Right lobe of liver (tissue), 6 donors: ENCODE measurements at regions not wholly inside any gene's neighbourhood (a gene's known extent, or its start where the extent isn't known, plus 50 kb on each side); places are given as distances from the start of the nearest gene placed in this dataset.

ENCODE experiments used
- ATAC-seq, 4 donors: fragments of 200-7000 bp; cut with Tn5 transposase; one replicate each; pipeline ENCODE4 v1.9.1; 2020; ENCODE audit warnings: mild to moderate bottlenecking in 4 of 4, moderate library complexity in 4 of 4
- DNase-seq, 3 donors: peaks; one replicate each; pipeline ENCODE4 v3.0.0-alpha.2; 2020
- H3K27ac ChIP-seq, 3 donors: fragments of 200-600 bp; one replicate each; pipeline ENCODE4 v1.8.0; 2022
- H3K27me3 ChIP-seq, 2 donors: fragments of 200-600 bp; one replicate each; pipeline ENCODE4 v1.8.0; 2022
- H3K36me3 ChIP-seq, 4 donors: fragments of 200-600 bp; sonication (generic) in 1 of 4; one replicate each; pipeline versions ENCODE4 v1.5.1 to v1.8.0; 2017 to 2022; ENCODE audit warnings: control low read depth in 1 of 4
- H3K4me1 ChIP-seq, 4 donors: fragments of 200-600 bp; sonication (generic) in 1 of 4; one replicate each; pipeline versions ENCODE4 v1.5.1 to v1.8.0; 2017 to 2022; ENCODE audit warnings: control low read depth in 1 of 4
- H3K4me3 ChIP-seq, 3 donors: fragments of 200-600 bp; one replicate each; pipeline ENCODE4 v1.8.0; 2022
- H3K9me3 ChIP-seq, 4 donors: fragments of 200-600 bp; sonication (generic) in 1 of 4; one replicate each; pipeline versions ENCODE4 v1.5.1 to v1.8.0; 2017 to 2022; ENCODE audit warnings: control low read depth in 1 of 4
- POLR2A ChIP-seq: fragments of 450-650 bp; IDR thresholded peaks from one replicate; pipeline ENCODE4 v1.6.1; 2017; ENCODE audit warnings: antibody characterized with exemption, mild to moderate bottlenecking
- WGBS: methylation state at CpG from one replicate; pipeline ENCODE4 v1.1.6; 2018; ENCODE audit warnings: low coverage, low lambda C conversion rate; ENCODE audit not compliant: insufficient coverage; ENCODE audit errors: missing lambda C conversion rate; 5-methylcytosine and 5-hydroxymethylcytosine counted together
- intact Hi-C, 2 donors: fragments of 100-400 bp; cut with DNase I; formaldehyde crosslinking; loops; one replicate each; pipeline versions ENCODE4 v1.11.2 to v1.14.1; 2022
- TF ChIP-seq, protein P1 (sequence below), 4 donors: fragments of 200-600 bp in 3 of 4; fragments of 450-650 bp in 1 of 4; IDR thresholded peaks; one replicate each; pipeline versions ENCODE4 v1.5.1 to v1.8.0; 2016 to 2022; ENCODE audit warnings: antibody characterized with exemption in 4 of 4, mild to moderate bottlenecking in 2 of 4
- donor health status: DM: no; HTN: yes; CAD: no.
- donor health status: DM: no; HTN: no; CAD: no.
- donor health status: DM: no; HTN: no; CAD: no.
- donor health status: DM: no; HTN: yes; CAD: no.
- donor health status: DM: no; HTN: yes; CAD: no.

GRCh38 chr13:83498045-83498444, 384.2 kb downstream of the SLITRK1 start:
- intact Hi-C loops: no loop called here

DNA sequence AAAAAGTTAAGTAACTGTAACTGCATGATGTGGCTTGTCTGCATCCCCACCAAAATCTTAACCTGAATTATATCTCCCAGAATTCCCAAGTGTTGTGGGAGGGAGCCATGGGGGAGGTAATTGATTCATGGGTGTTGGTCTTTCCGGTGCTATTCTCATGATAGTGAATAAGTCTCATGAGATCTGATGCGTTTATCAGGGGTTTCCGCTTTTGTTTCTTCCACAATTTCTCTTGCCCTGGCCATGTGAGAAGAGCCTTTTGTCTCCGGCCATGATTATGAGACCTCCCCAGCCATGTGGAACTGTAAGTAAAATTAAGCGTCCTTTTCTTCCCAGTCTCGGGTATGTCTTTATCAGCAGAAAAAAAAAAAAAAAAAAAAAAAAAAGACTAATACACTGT, 385.8 kb downstream of the SLITRK1 start:
- Histone ChIP-seq H3K27me3 (no peaks in the 10 kb centered on the region), H3K9me3 (no peaks in the 10 kb centered on the region), H3K4me3 (no peak overlapping the region), H3K27ac (no peak overlapping the region), H3K36me3 (no peaks in the 10 kb centered on the region), H3K4me1 (no peaks in the 10 kb centered on the region)
- ATAC-seq: no peak
- WGBS: 60% methylated on average over 6 of the region's 6 CpGs
- intact Hi-C loops: no loop called here
- TF ChIP-seq, protein P1, sequence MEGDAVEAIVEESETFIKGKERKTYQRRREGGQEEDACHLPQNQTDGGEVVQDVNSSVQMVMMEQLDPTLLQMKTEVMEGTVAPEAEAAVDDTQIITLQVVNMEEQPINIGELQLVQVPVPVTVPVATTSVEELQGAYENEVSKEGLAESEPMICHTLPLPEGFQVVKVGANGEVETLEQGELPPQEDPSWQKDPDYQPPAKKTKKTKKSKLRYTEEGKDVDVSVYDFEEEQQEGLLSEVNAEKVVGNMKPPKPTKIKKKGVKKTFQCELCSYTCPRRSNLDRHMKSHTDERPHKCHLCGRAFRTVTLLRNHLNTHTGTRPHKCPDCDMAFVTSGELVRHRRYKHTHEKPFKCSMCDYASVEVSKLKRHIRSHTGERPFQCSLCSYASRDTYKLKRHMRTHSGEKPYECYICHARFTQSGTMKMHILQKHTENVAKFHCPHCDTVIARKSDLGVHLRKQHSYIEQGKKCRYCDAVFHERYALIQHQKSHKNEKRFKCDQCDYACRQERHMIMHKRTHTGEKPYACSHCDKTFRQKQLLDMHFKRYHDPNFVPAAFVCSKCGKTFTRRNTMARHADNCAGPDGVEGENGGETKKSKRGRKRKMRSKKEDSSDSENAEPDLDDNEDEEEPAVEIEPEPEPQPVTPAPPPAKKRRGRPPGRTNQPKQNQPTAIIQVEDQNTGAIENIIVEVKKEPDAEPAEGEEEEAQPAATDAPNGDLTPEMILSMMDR (IDR thresholded peaks at IDR 0.05): no peak
- TF ChIP-seq POLR2A: no peak
- no peak for DNase-seq

More at GRCh38 chr13:83498045-83498444, 384.2 kb downstream of the SLITRK1 start:
- no peak for ATAC-seq
- H3K4me3 ChIP-seq: no peak overlapping the region
- DNase-seq: no peak
- H3K9me3 ChIP-seq: no peaks in the 10 kb centered on the region
- no peak for TF ChIP-seq POLR2A
- TF ChIP-seq, protein P1 (IDR thresholded peaks at IDR 0.05): no peak
- no peaks in the 10 kb centered on the region for H3K27me3 ChIP-seq
- no peaks in the 10 kb centered on the region for H3K4me1 ChIP-seq
- no peak overlapping the region for H3K27ac ChIP-seq
- H3K36me3 ChIP-seq: no peaks in the 10 kb centered on the region

DNA sequence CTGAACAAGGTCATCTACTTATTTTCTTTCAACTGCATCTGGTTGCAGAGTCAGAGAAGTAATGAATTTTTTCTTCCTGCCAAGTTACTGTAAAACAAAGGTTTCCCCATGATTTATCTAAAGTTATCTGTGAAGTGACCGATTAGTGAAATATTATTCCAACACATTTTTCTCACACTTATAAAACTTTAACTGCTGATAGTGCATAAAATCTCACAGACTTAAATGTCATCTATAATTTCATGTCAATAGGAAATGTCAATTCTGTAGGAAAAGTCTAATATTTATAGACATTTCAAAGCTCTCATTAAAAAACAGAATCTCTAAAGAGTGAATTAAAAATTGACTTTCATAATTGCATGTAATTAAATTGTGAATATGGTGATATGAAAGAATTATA, 397.2 kb downstream of the SLITRK1 start:
- 50% methylated on average over 1 of the region's 1 CpG for WGBS
- Histone ChIP-seq H3K4me3 (no peak overlapping the region), H3K27ac (no peak overlapping the region), H3K4me1 (no peaks in the 10 kb centered on the region), H3K9me3 (no peaks in the 10 kb centered on the region), H3K36me3 (no peaks in the 10 kb centered on the region), H3K27me3 (no peaks in the 10 kb centered on the region)
- ATAC-seq (no peak), DNase-seq (no peak)
- TF ChIP-seq POLR2A: no peak
- TF ChIP-seq, protein P1 (IDR thresholded peaks at IDR 0.05): no peak
- intact Hi-C loops: no loop called here

- no peak for TF ChIP-seq POLR2A
- TF ChIP-seq, protein P1 (IDR thresholded peaks at IDR 0.05): no peak
- H3K4me3 ChIP-seq: no peak overlapping the region
- DNase-seq: no peak
- H3K36me3 ChIP-seq: no peaks in the 10 kb centered on the region
- no peaks in the 10 kb centered on the region for H3K27me3 ChIP-seq
- H3K4me1 ChIP-seq: no peaks in the 10 kb centered on the region
- no peak overlapping the region for H3K27ac ChIP-seq
- H3K9me3 ChIP-seq: no peaks in the 10 kb centered on the region
- intact Hi-C loops: no loop called here
- ATAC-seq: no peak
- 13% methylated on average over 1 of the region's 1 CpG for WGBS
Observed at GRCh38 chr13:83471011-83471410, 411.3 kb downstream of the SLITRK1 start.

- intact Hi-C loops: no loop called here
- Histone ChIP-seq H3K36me3 (no peaks in the 10 kb centered on the region), H3K4me1 (no peaks in the 10 kb centered on the region), H3K27ac (no peak overlapping the region), H3K4me3 (no peak overlapping the region), H3K9me3 (no peaks in the 10 kb centered on the region), H3K27me3 (no peaks in the 10 kb centered on the region)
- WGBS: 38% methylated on average over 4 of the region's 4 CpGs
- TF ChIP-seq, protein P1 (IDR thresholded peaks at IDR 0.05): no peak
- no peak for TF ChIP-seq POLR2A
- DNase-seq: no peak
- ATAC-seq: no peak
Observed at GRCh38 chr13:83470133-83470797, 412.0 kb downstream of the SLITRK1 start.
